H54 (cell line): ENCODE measurements at regions not wholly inside any gene's neighbourhood (a gene's known extent, or its start where the extent isn't known, plus 50 kb on each side); places are given as distances from the start of the nearest gene placed in this dataset.
A peak's percentile ranks its signal among the peaks of the same experiment; 100 is the strongest.
"Not testable (repeated sequence)": the region's sequence is repeated elsewhere in the genome, so short reads cannot be mapped to it uniquely, and the experiment has no call there.

ENCODE experiments used
- DNase-seq: peaks from one replicate; pipeline ENCODE4 v3.0.0; 2011; ENCODE audit warnings: low spot score, mixed read lengths; ENCODE audit not compliant: insufficient read length
- FAIRE-seq: peaks from 3 replicates; lab custom pipeline; 2011; peaks lifted over from hg19 to GRCh38; lab: Jason Lieb, UNC
- POLR2A ChIP-seq: IDR thresholded peaks from 2 replicates; pipeline ENCODE4 v1.6.1; 2011; ENCODE audit warnings: low read depth, mild to moderate bottlenecking, low read length

DNA sequence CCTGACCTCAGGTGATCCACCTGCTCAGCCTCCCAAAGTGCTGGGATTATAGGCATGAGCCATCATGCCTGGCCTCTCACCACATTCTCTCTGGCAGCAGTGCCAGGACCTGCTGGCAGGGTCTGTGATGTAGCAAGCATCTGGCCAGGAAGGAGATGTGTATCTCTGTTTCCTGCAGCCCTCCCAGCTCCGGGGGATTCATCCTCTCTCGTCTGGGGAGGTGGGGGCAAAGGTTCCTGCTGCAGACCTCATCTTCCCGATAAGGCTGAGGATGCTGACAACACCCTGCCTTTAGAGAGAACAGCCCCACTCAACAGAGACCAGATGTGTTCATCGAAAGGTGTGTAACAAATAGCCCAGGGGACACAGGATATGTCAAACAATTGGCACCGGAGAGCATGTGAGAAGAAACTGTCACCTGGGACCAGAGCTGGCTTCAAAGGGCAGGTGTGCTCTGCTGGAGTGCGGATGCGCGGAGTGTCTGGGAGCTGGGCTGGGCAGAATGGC lies 54.8 kb upstream of the SEC14L1 start:
- no peak for TF ChIP-seq POLR2A
- no peak for FAIRE-seq
- no peak for DNase-seq

DNA sequence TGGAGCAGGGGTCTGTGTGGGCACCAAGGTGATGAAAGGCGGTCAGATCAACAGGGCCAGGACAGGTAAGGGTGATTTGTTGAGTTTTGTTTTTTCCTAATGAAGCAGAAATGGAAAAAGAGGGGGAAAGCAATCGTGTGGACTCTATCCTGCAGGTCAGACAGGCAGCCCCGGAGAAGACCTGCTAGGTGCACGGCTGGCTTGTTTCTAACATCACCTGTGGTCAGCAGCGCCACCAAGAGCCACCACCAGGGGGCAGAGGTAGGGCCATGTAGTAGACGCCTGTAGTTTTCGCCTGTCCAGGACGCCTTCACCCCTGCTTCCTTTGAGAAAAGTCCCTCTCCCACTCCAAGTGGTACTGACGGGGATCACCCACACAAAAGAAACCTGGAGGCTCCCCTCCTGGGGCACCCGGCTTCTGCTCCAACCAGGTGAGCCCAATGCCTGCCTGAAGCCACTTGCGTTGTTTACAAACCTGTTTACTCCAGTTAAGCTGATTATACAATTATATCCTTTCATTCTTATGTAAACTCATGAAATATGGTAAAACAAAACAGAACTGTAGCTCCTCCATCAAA lies 54.2 kb upstream of the SEC14L1 start:
- FAIRE-seq = no peak
- DNase-seq = peak; percentile 79
- no peak for TF ChIP-seq POLR2A

DNA sequence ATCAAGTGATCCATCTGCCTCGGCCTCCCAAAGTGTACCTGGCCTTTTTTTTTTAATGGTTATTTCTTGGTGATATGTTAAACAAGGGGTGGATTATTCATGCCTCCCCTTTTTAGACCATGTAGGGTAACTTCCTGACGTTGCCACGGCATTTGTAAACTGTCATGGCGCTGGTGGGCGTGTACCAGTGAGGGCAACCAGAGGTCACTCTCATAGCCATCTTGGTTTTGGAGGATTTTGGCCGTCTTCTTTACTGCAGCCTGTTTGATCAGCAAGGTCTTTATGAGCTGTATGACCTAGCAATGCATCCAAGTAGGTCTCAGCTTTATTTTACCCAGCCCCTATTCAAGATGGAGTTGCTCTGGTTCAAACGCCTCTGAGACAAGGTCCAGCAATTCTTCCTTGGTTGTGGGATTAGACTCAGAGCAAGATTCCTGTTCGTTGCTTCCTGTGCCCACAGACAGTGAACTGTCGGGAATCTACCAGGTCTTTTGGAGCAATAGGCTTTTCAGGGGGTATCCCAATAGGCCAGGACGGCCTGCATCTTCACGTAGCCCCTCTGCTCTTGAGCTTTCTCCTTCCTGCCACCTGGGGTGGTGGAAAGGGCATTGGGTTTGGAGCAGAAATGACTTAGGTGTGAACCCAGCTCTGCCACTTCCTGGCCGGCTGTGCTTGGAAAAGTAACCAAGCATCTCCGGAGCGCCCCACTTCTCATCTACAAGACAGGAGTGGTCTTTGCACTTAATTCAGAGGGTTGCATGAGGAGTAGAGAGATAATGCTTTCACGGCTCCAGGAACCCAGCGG lies 52.9 kb upstream of the SEC14L1 start:
- TF ChIP-seq POLR2A = no peak
- FAIRE-seq = no peak
- DNase-seq = no peak

DNA sequence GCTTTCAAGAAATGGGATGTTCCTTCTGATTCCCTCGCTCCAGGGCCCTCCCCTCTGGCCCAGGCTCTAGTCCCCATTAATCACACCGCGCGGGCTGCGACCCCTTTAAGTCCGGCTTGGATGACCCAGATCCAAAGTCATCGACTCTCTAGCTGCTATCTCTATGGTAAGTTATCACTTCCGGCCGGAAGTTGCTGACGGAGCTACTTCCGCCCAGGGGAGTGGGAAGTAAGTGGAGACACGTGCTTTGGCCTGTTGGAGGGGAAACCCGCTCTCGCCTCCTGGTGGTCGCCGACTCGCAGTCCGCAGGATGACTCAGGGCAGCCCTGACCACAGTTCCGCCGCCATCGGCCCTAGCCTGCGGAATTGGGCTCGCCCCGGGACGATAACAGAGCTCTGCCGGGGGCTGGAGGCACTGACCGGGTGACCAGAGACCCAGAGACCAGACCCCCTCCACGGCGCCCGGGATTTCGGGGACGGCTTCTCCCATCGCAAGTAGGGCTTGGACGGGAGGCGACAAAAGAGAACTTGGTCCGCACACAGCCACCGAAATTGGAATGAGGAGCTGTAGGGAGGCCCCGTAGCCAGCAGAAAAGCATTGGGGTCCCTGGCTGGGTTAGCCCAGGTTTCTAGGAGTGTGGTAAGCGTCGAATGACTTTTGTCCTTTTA lies 52.2 kb upstream of the SEC14L1 start:
- DNase-seq (peak; percentile 97), FAIRE-seq (peak; percentile 23)
- TF ChIP-seq POLR2A = peak; percentile 80

DNA sequence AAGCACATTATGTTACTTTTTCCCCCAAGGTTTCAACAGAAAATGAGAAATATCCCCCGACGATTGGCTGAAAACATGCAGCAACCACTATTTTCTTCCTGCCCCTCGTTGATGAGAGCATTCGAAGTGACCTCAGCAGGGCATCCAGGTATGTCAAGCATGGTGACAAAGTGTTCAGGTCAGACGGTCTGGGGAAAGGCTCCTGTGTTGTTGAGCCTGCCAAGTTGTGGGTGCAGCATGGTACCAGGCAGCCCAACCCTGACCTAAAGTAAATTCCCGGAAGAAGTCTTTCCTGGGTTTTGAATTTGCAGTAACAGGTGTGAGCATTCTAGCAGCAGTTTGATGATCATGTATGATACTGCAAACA lies 51.7 kb upstream of the SEC14L1 start:
- no peak for DNase-seq
- TF ChIP-seq POLR2A = no peak
- no peak for FAIRE-seq

DNA sequence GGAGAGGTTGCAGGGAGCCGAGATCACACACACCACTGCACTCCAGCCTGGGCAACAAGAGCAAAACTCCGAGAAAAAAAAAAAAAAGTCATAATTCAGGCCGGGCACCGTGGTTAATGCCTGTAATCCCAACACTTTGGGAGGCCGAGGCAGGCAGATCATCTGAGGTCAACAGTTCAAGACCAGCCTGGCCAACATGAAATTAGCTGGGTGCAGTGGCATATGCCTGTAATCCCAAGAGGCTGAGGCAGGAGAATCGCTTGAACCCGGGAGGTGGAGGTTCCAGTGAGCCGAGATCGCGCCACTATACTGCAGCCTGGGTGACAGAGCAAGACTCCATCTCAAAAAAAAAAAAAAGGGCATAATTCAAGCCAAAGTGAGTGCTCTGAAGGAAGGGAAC lies 50.8 kb upstream of the SEC14L1 start:
- not testable (repeated sequence) for FAIRE-seq

DNA sequence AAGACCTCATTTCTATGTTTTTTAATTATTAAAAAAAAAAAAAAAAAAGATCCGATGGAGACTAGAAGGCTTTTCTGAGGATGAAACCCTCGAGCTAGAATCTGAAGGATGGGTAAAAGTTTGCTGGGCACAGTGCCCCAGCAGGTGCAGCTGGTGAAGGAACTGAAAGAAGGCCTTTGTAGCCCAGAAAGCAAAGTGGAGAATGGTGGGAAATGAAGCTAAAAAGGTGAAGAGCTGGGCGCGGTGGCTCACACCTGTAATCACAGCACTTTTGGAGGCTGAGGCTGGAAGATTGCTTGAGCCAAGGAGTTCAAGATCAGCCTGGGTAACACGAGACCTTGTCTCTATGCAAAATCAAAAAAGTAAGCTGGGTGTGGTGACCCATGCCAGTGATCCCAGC lies 50.3 kb upstream of the SEC14L1 start:
- DNase-seq = no peak
- no peak for FAIRE-seq
- no peak for TF ChIP-seq POLR2A

More for the DNA sequence above, 50.8 kb upstream of the SEC14L1 start:
- DNase-seq = not testable (repeated sequence)
